ENCODE measurements at regions not wholly inside any gene's neighbourhood (a gene's known extent, or its start where the extent isn't known, plus 50 kb on each side); places are given as distances from the start of the nearest gene placed in this dataset.

DNA sequence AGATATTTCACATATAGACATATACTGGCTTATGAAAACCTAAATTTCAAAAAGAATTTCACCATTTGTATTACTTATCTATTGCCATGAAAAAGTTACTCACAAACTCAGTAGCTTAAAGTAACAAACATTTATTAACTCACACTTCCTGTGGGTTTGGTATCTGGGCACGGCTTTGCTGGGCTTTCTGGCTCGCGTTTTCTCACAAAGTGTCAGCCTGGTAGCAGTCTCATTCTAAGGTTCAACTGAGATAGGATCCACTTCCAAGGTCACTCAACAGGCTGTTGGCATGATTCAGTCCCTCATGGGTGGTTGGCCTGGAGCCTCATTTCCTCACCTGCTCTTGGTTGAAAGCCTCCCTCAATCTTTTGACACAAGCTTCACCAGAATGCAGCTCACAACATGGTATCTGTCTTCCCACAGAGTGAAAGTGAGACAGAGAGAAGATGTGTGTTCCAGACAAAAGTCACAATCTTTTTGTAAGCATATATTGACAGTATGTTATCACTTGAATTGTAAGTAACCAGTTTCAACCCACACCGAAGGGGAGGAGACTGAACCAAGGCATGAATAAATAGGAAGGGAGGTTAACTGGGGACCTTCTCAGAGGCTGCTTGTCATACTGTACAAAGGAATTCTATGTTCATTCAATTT is 1065.8 kb upstream of the SPRY2 start:
- Histone ChIP-seq H3K9ac (ENCODE audit: low read length) (no peak overlapping the region), H3K4me3 (ENCODE audit: low read depth in 1 of 2, low read length in 2 of 2) (no peak overlapping the region), H3K36me3 (ENCODE audit: insufficient read depth, low read length) (no peaks in the 10 kb centered on the region), H3K4me1 (ENCODE audit: insufficient read depth, low read length) (no peaks in the 10 kb centered on the region), H3K9me3 (ENCODE audit: low read length) (no peaks in the 10 kb centered on the region), H3K27ac (ENCODE audit: low read depth, low read length) (no peak overlapping the region), H3K27me3 (ENCODE audit: control insufficient read depth in 1 of 2, insufficient read depth in 2 of 2, low read length in 2 of 2) (no peaks in the 10 kb centered on the region)

DNA sequence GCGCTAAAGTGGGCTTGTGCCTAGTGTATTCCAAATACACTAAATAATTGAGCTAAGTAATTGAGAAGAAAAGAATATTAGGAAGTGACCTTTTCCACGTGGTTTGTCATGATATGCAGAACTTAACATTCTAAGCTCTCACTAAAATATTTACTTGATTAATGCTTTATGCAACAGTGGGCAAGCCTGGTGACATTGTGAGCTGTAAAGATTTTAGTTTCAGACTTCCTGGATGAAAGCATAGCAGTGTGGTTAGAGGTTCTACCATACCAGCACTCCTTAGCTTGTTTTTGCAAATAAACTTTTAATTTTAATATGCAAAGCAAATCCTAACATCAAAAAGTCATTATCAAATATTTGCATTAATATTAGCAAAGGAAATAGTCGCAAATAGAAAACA is 1065.1 kb upstream of the SPRY2 start:
- Histone ChIP-seq H3K9me3 (ENCODE audit: low read length) (no peaks in the 10 kb centered on the region), H3K36me3 (ENCODE audit: insufficient read depth, low read length) (no peaks in the 10 kb centered on the region), H3K4me1 (ENCODE audit: insufficient read depth, low read length) (no peaks in the 10 kb centered on the region), H3K27me3 (ENCODE audit: control insufficient read depth in 1 of 2, insufficient read depth in 2 of 2, low read length in 2 of 2) (no peaks in the 10 kb centered on the region), H3K27ac (ENCODE audit: low read depth, low read length) (no peak overlapping the region), H3K9ac (ENCODE audit: low read length) (no peak overlapping the region), H3K4me3 (ENCODE audit: low read depth in 1 of 2, low read length in 2 of 2) (no peak overlapping the region)

DNA sequence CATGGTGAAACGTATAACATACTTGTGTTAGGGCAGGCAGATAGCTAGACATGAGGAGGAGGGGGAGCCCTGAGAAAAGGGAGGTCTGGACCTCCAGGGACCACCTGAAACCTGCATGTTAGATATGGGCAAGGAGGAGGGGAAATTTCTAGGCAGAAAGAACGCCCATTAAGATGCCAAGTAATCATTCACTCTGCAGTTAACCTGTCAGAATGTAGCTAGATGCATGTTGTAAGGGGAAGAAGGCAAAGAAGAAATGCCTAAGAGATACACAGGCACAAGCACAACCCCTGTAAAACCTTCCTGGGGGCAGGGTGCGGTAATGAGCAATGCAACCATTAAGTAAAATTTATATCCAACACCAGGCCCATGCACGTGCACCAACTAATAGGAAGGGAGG is 1055.3 kb upstream of the SPRY2 start:
- Histone ChIP-seq H3K27me3 (ENCODE audit: control insufficient read depth in 1 of 2, insufficient read depth in 2 of 2, low read length in 2 of 2) (no peaks in the 10 kb centered on the region), H3K4me3 (ENCODE audit: low read depth in 1 of 2, low read length in 2 of 2) (no peak overlapping the region), H3K9me3 (ENCODE audit: low read length) (no peaks in the 10 kb centered on the region), H3K36me3 (ENCODE audit: insufficient read depth, low read length) (no peaks in the 10 kb centered on the region), H3K4me1 (ENCODE audit: insufficient read depth, low read length) (no peaks in the 10 kb centered on the region), H3K9ac (ENCODE audit: low read length) (no peak overlapping the region), H3K27ac (ENCODE audit: low read depth, low read length) (no peak overlapping the region)

DNA sequence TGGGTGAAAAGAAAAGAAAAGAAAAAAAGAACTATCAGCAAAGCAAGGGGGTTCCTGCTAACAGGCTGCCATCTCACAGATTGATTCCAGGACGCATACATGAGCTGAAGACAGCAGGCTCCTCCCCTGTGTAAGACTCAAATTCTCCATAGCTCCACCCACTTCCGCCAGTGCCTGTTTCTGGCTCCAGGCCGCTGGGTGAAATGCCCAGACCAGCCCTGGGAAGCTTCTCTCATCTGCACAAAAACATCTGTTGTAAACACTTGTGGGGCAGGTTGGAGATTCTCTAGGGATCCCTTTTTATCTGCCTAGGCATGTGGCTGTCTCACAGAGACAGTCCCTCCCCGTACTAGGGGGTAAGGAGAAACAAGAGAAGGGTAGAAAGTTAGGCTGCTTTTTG is 1054.4 kb upstream of the SPRY2 start:
- Histone ChIP-seq H3K9me3 (ENCODE audit: low read length) (no peaks in the 10 kb centered on the region), H3K4me1 (ENCODE audit: insufficient read depth, low read length) (no peaks in the 10 kb centered on the region), H3K9ac (ENCODE audit: low read length) (no peak overlapping the region), H3K36me3 (ENCODE audit: insufficient read depth, low read length) (no peaks in the 10 kb centered on the region), H3K27me3 (ENCODE audit: control insufficient read depth in 1 of 2, insufficient read depth in 2 of 2, low read length in 2 of 2) (no peaks in the 10 kb centered on the region), H3K4me3 (ENCODE audit: low read depth in 1 of 2, low read length in 2 of 2) (no peak overlapping the region), H3K27ac (ENCODE audit: low read depth, low read length) (no peak overlapping the region)

DNA sequence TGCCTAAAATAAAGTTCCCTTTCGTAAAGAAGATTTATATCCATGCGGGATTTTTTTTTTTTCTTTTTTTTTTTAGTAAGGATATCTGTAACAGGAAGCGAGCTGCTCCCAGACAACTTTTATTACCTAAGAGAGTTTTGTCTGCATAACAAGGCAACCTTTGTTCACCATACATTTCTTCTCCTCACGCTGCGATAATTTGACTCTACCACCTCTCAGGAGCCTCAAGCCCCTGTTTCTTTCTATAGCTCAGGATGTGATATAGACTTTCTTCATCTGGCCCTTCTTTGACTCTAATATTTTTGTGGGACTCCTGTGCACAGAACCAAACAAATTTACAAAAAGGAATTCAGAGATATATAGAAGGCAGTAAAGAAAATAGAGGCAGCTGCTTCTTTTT is 1053.7 kb upstream of the SPRY2 start:
- H3K9me3 ChIP-seq (ENCODE audit: low read length): no peaks in the 10 kb centered on the region
- no peak overlapping the region for H3K9ac ChIP-seq (ENCODE audit: low read length)
- H3K4me3 ChIP-seq (ENCODE audit: low read depth in 1 of 2, low read length in 2 of 2): no peak overlapping the region
- no peak overlapping the region for H3K27ac ChIP-seq (ENCODE audit: low read depth, low read length)
- H3K36me3 ChIP-seq (ENCODE audit: insufficient read depth, low read length): no peaks in the 10 kb centered on the region
- no peaks in the 10 kb centered on the region for H3K27me3 ChIP-seq (ENCODE audit: control insufficient read depth in 1 of 2, insufficient read depth in 2 of 2, low read length in 2 of 2)
- no peaks in the 10 kb centered on the region for H3K4me1 ChIP-seq (ENCODE audit: insufficient read depth, low read length)

DNA sequence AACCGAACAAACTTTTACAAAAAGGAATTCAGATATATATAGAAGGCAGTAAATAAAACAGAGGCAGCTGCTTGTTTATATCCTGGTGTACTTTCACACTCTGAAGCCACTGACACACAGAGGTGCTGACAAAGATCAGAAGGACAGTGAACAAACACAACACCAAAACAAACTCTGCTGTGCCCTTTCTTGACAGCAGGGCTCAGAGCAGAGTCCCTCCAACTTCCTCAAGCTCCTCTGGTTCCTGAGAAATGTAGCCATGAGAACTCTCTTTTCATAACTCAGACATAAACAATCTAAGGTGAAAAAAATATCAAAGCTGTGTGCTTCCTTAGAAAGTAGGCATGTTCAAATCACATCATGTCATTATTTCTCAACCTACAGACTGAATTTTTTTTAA is 1052.8 kb upstream of the SPRY2 start:
- H3K36me3 ChIP-seq (ENCODE audit: insufficient read depth, low read length): no peaks in the 10 kb centered on the region
- H3K27ac ChIP-seq (ENCODE audit: low read depth, low read length): no peak overlapping the region
- no peaks in the 10 kb centered on the region for H3K4me1 ChIP-seq (ENCODE audit: insufficient read depth, low read length)
- no peaks in the 10 kb centered on the region for H3K9me3 ChIP-seq (ENCODE audit: low read length)
- H3K27me3 ChIP-seq (ENCODE audit: control insufficient read depth in 1 of 2, insufficient read depth in 2 of 2, low read length in 2 of 2): no peaks in the 10 kb centered on the region
- H3K9ac ChIP-seq (ENCODE audit: low read length): no peak overlapping the region
- no peak overlapping the region for H3K4me3 ChIP-seq (ENCODE audit: low read depth in 1 of 2, low read length in 2 of 2)

DNA sequence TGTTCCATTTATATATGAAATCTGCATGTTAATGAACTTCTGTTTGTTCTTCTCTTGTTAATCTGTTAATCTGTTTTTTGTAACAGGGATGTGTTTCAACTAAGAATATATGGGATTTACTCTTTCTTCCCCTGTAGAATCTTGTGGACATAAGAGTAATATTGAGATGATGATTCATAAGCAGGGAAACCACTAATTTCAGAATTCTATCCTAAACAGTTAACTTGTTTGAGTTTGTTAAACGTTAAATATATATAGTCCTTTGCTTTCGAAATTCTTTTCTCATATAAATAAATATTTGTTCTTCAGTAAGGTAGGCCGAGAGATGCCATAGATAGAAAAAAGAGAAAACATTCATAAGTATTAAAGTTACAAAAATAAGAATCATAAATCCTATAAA is 1052.2 kb upstream of the SPRY2 start:
- no peaks in the 10 kb centered on the region for H3K36me3 ChIP-seq (ENCODE audit: insufficient read depth, low read length)

DNA sequence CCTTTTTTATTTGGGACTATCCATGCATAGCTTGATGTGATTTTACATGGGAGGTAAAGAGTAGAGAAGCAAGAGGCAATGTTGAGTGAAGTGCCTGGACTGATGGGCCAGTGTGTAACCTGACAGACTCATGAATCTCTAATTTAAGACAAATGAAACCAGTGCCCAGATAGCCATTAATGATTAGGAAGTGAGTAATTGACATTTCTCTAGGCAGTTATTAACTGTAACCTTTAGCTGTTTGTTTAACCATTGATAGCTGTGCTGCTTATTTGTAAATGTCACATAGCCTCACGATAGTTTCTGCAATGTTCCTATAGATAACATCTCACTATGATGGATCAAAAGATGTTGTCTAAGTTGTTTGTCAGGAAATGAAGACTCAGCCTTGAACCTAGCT is 1047.5 kb upstream of the SPRY2 start:
- H3K4me1 ChIP-seq (ENCODE audit: insufficient read depth, low read length): no peaks in the 10 kb centered on the region
- no peaks in the 10 kb centered on the region for H3K36me3 ChIP-seq (ENCODE audit: insufficient read depth, low read length)

More for the DNA sequence above, 1052.2 kb upstream of the SPRY2 start:
- H3K9ac ChIP-seq (ENCODE audit: low read length): no peak overlapping the region
- H3K27ac ChIP-seq (ENCODE audit: low read depth, low read length): no peak overlapping the region
- no peaks in the 10 kb centered on the region for H3K9me3 ChIP-seq (ENCODE audit: low read length)
- no peak overlapping the region for H3K4me3 ChIP-seq (ENCODE audit: low read depth in 1 of 2, low read length in 2 of 2)
- no peaks in the 10 kb centered on the region for H3K4me1 ChIP-seq (ENCODE audit: insufficient read depth, low read length)
- H3K27me3 ChIP-seq (ENCODE audit: control insufficient read depth in 1 of 2, insufficient read depth in 2 of 2, low read length in 2 of 2): no peaks in the 10 kb centered on the region

DNA sequence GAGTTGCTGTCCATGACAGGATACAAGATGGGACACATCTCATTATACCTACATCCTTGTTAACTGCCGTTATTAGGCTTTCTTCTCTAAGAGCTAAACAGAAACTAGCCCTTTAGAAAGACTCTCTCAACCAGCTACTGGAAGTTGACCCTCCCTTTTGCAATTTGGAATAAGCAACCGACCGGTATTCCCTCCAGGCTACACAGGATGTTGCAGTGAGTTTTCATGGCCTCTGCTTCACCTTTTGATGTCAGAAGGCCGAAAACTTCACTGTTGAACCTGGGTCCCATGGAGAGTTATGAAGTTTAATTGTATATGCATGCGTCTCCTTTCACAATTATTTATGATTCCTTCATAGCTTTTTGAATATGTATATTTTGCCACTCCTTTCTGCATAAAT is 1042.5 kb upstream of the SPRY2 start:
- Histone ChIP-seq H3K9me3 (ENCODE audit: low read length) (no peaks in the 10 kb centered on the region), H3K9ac (ENCODE audit: low read length) (no peak overlapping the region), H3K27ac (ENCODE audit: low read depth, low read length) (no peak overlapping the region), H3K4me1 (ENCODE audit: insufficient read depth, low read length) (no peaks in the 10 kb centered on the region), H3K4me3 (ENCODE audit: low read depth in 1 of 2, low read length in 2 of 2) (no peak overlapping the region), H3K27me3 (ENCODE audit: control insufficient read depth in 1 of 2, insufficient read depth in 2 of 2, low read length in 2 of 2) (no peaks in the 10 kb centered on the region), H3K36me3 (ENCODE audit: insufficient read depth, low read length) (no peaks in the 10 kb centered on the region)

More for the DNA sequence above, 1047.5 kb upstream of the SPRY2 start:
- Histone ChIP-seq H3K9ac (ENCODE audit: low read length) (no peak overlapping the region), H3K9me3 (ENCODE audit: low read length) (no peaks in the 10 kb centered on the region), H3K27ac (ENCODE audit: low read depth, low read length) (no peak overlapping the region), H3K27me3 (ENCODE audit: control insufficient read depth in 1 of 2, insufficient read depth in 2 of 2, low read length in 2 of 2) (no peaks in the 10 kb centered on the region), H3K4me3 (ENCODE audit: low read depth in 1 of 2, low read length in 2 of 2) (no peak overlapping the region)

DNA sequence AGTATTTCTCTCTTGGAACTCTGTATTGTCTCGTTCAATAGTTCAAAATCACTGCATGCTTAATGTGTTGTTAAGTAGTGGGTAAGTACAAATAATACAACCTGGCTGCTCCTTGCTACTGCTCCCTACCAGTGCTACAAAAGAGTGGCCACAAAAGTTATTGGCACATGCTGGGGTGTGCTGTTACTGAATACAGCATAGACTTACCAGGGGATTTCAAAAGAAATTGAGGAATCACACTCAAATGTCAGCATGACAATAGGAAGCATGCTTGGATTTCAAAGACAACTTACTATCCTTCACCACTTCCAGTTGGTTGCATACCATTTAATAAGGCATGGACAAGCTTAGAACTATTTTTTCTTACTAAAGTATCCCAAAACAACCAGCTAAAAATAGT is 1041.3 kb upstream of the SPRY2 start:
- H3K4me3 ChIP-seq (ENCODE audit: low read depth in 1 of 2, low read length in 2 of 2): no peak overlapping the region
- H3K4me1 ChIP-seq (ENCODE audit: insufficient read depth, low read length): no peaks in the 10 kb centered on the region
- H3K27ac ChIP-seq (ENCODE audit: low read depth, low read length): no peak overlapping the region
- no peaks in the 10 kb centered on the region for H3K36me3 ChIP-seq (ENCODE audit: insufficient read depth, low read length)
- H3K9me3 ChIP-seq (ENCODE audit: low read length): no peaks in the 10 kb centered on the region
- no peak overlapping the region for H3K9ac ChIP-seq (ENCODE audit: low read length)
- no peaks in the 10 kb centered on the region for H3K27me3 ChIP-seq (ENCODE audit: control insufficient read depth in 1 of 2, insufficient read depth in 2 of 2, low read length in 2 of 2)

DNA sequence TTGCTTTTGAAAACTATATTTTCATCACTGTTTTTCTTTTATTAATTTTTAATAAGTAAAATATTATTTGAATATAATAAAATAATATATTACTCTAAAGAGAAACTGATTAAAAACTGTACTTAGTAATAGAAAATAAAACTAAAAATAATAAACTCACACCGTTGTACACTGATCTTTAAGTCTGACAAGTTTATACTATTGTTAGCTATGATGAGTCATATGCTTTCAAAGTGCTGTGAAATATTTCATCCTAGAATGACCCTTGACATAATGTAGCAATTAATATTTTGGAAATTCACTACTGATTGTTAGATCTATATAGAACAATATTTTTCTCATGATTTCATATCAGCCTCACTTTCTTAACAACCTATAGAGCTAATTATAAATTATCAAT is 1040.6 kb upstream of the SPRY2 start:
- no peak overlapping the region for H3K27ac ChIP-seq (ENCODE audit: low read depth, low read length)

DNA sequence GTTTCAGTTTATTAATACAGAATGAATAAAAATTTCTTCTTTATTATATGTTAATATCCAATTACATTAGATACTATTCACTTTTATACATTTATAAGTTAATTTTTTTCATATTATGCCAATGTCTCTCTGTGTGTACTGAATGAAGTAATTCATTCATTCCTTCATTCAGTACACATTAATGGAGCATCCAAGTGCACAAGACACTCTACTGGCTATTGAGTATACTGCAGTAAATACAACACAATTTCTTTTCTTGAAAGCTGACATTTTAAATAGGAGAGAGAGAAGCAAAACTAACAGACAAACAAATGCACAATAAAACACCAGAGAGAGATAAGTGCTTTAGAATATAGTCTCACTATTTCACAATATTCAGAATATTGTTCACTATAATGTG is 1038.3 kb upstream of the SPRY2 start:
- no peaks in the 10 kb centered on the region for H3K4me1 ChIP-seq (ENCODE audit: insufficient read depth, low read length)
- H3K9ac ChIP-seq (ENCODE audit: low read length): no peak overlapping the region
- H3K4me3 ChIP-seq (ENCODE audit: low read depth in 1 of 2, low read length in 2 of 2): no peak overlapping the region
- no peaks in the 10 kb centered on the region for H3K27me3 ChIP-seq (ENCODE audit: control insufficient read depth in 1 of 2, insufficient read depth in 2 of 2, low read length in 2 of 2)
- H3K36me3 ChIP-seq (ENCODE audit: insufficient read depth, low read length): no peaks in the 10 kb centered on the region
- no peak overlapping the region for H3K27ac ChIP-seq (ENCODE audit: low read depth, low read length)
- no peaks in the 10 kb centered on the region for H3K9me3 ChIP-seq (ENCODE audit: low read length)

More for the DNA sequence above, 1040.6 kb upstream of the SPRY2 start:
- H3K4me3 ChIP-seq (ENCODE audit: low read depth in 1 of 2, low read length in 2 of 2): no peak overlapping the region
- no peaks in the 10 kb centered on the region for H3K9me3 ChIP-seq (ENCODE audit: low read length)
- no peaks in the 10 kb centered on the region for H3K4me1 ChIP-seq (ENCODE audit: insufficient read depth, low read length)
- H3K36me3 ChIP-seq (ENCODE audit: insufficient read depth, low read length): no peaks in the 10 kb centered on the region
- H3K9ac ChIP-seq (ENCODE audit: low read length): no peak overlapping the region
- no peaks in the 10 kb centered on the region for H3K27me3 ChIP-seq (ENCODE audit: control insufficient read depth in 1 of 2, insufficient read depth in 2 of 2, low read length in 2 of 2)

All from muscle layer of colon (tissue), 2 donors.